Transverse colon (tissue), 4 donors: ENCODE measurements at regions not wholly inside any gene's neighbourhood (a gene's known extent, or its start where the extent isn't known, plus 50 kb on each side); places are given as distances from the start of the nearest gene placed in this dataset.

Experiments
- DNase-seq: peaks from one replicate; pipeline ENCODE4 v3.0.0-alpha.2; 2019
- H3K27ac ChIP-seq, 4 donors: fragments of 200-600 bp; sonication (generic); 2 replicates each; pipeline ENCODE4 v1.5.1; 2016 to 2018; ENCODE audit warnings: inconsistent platforms in 4 of 4
- H3K27me3 ChIP-seq: fragments of 200-600 bp; sonication (generic); 2 replicates; pipeline ENCODE4 v1.5.1; 2017; ENCODE audit warnings: inconsistent platforms
- H3K36me3 ChIP-seq, 4 donors: fragments of 200-600 bp; sonication (generic); 2 replicates each; pipeline ENCODE4 v1.5.1; 2017 to 2019; ENCODE audit warnings: inconsistent platforms in 4 of 4
- H3K4me1 ChIP-seq, 4 donors: fragments of 200-600 bp; sonication (generic); 2 replicates each; pipeline ENCODE4 v1.5.1; 2017 to 2020; ENCODE audit warnings: inconsistent platforms in 4 of 4
- H3K4me3 ChIP-seq, 4 donors: fragments of 200-600 bp; sonication (generic); 1 replicate in 1 of 4; 2 replicates in 3 of 4; pipeline versions ENCODE4 v1.5.1 to v1.6.1; 2017 to 2019; ENCODE audit warnings: inconsistent platforms in 4 of 4
- H3K9me3 ChIP-seq, 2 donors: fragments of 200-600 bp; sonication (generic); 2 replicates each; pipeline ENCODE4 v1.5.1; 2017 to 2019; ENCODE audit warnings: inconsistent platforms in 2 of 2
- CTCF ChIP-seq, 5 experiments: fragments of 200-600 bp in 3 of 5; fragments of 450-650 bp in 2 of 5; sonication (generic) in 3 of 5; IDR thresholded peaks; 1 replicate in 2 of 5; 2 replicates in 3 of 5; pipeline ENCODE4 v1.5.1; 2016 to 2017; ENCODE audit warnings: antibody characterized with exemption in 5 of 5, inconsistent platforms in 3 of 5, mild to moderate bottlenecking in 2 of 5, moderate library complexity in 1 of 5
- EP300 ChIP-seq: sonication (generic); formaldehyde crosslinking; IDR thresholded peaks from one replicate; pipeline ENCODE4 v1.6.1; 2017; ENCODE audit warnings: antibody characterized with exemption, low read depth
- POLR2A ChIP-seq: fragments of 450-650 bp; IDR thresholded peaks from one replicate; pipeline ENCODE4 v1.6.1; 2016; ENCODE audit warnings: antibody characterized with exemption, mild to moderate bottlenecking, moderate library complexity
- POLR2AphosphoS5 ChIP-seq, 3 donors: sonication (generic); formaldehyde crosslinking; IDR thresholded peaks; one replicate each; pipeline ENCODE4 v1.6.1; 2016; ENCODE audit warnings: antibody characterized with exemption in 3 of 3
- WGBS, 2 donors: methylation state at CpG; one replicate each; pipeline ENCODE4 v1.1.5; 2018; ENCODE audit warnings: low coverage in 1 of 2; 5-methylcytosine and 5-hydroxymethylcytosine counted together
- in situ Hi-C, 4 donors: fragments of 200-750 bp; cut with MboI; loops; one replicate each; pipeline versions ENCODE4 v1.15.0 to v1.15.1; 2017; ENCODE audit warnings: low sequenced_read_pairs in 3 of 4, low pct_ligation_motif_present in 1 of 4, low pct_unique_long_range_greater_than_20kb in 1 of 4
- intact Hi-C: fragments of 100-400 bp; cut with DNase I; formaldehyde crosslinking; loops from one replicate; pipeline ENCODE4 v1.15.1; 2023; ENCODE audit warnings: low total_unique reads

- DNase-seq, result no peak
- H3K4me3 ChIP-seq, result no peak overlapping the region
- no peaks in the 10 kb centered on the region for H3K27me3 ChIP-seq
- no peak for TF ChIP-seq CTCF (IDR thresholded peaks at IDR 0.05)
- no peak for TF ChIP-seq EP300
- no peak for TF ChIP-seq POLR2A
- TF ChIP-seq POLR2AphosphoS5 (IDR thresholded peaks at IDR 0.05), result no peak
- H3K36me3 ChIP-seq, result no peaks in the 10 kb centered on the region
- in situ Hi-C loops (no loop called here), intact Hi-C loops (no loop called here)
- no peak overlapping the region for H3K27ac ChIP-seq
- no peaks in the 10 kb centered on the region for H3K4me1 ChIP-seq
- WGBS, 2 donors, result 69% methylated on average over 11 of the region's 14 CpGs; no CpG with 5 or more reads in 1 of the 2 donors
- H3K9me3 ChIP-seq, result no peaks in the 10 kb centered on the region
Observed at GRCh38 chr10:131689016-131689415, 211.8 kb upstream of the PPP2R2D start.

GRCh38 chr10:131689486-131689885 lies 211.3 kb upstream of the PPP2R2D start:
- Histone ChIP-seq H3K4me3 (no peak overlapping the region), H3K9me3 (no peaks in the 10 kb centered on the region), H3K36me3 (no peaks in the 10 kb centered on the region), H3K27ac (no peak overlapping the region), H3K4me1 (no peaks in the 10 kb centered on the region), H3K27me3 (no peaks in the 10 kb centered on the region)
- intact Hi-C loops (no loop called here), in situ Hi-C loops (no loop called here)
- TF ChIP-seq POLR2AphosphoS5 (IDR thresholded peaks at IDR 0.05) (no peak), POLR2A (no peak), EP300 (no peak), CTCF (IDR thresholded peaks at IDR 0.05) (no peak)
- DNase-seq, result no peak
- WGBS, 2 donors, result 86% methylated on average over 20 of the region's 20 CpGs; no CpG with 5 or more reads in 1 of the 2 donors

- in situ Hi-C loops, result no loop called here
- Histone ChIP-seq H3K9me3 (no peaks in the 10 kb centered on the region), H3K4me3 (no peak overlapping the region), H3K36me3 (no peaks in the 10 kb centered on the region), H3K27me3 (no peaks in the 10 kb centered on the region), H3K27ac (no peak overlapping the region), H3K4me1 (no peaks in the 10 kb centered on the region)
- DNase-seq, result no peak
- WGBS, 2 donors, result 68 to 82% methylated on average over 9 to 15 of the region's 15 CpGs
- intact Hi-C loops, result no loop called here
- no peak for TF ChIP-seq EP300
- no peak for TF ChIP-seq CTCF (IDR thresholded peaks at IDR 0.05)
- TF ChIP-seq POLR2A, result no peak
- TF ChIP-seq POLR2AphosphoS5 (IDR thresholded peaks at IDR 0.05), result no peak
Observed at GRCh38 chr10:131689954-131690757, 210.7 kb upstream of the PPP2R2D start.

- no peak for DNase-seq
- Histone ChIP-seq H3K4me3 (no peak overlapping the region), H3K36me3 (no peaks in the 10 kb centered on the region), H3K9me3 (no peaks in the 10 kb centered on the region), H3K4me1 (no peaks in the 10 kb centered on the region), H3K27me3 (no peaks in the 10 kb centered on the region), H3K27ac (no peak overlapping the region)
- TF ChIP-seq CTCF (IDR thresholded peaks at IDR 0.05) (no peak), POLR2AphosphoS5 (IDR thresholded peaks at IDR 0.05) (no peak), POLR2A (no peak), EP300 (no peak)
- in situ Hi-C loops, result no loop called here
- intact Hi-C loops, result no loop called here
- 84% methylated on average over 14 of the region's 14 CpGs; no CpG with 5 or more reads in 1 of the 2 donors for WGBS, 2 donors
Observed at GRCh38 chr10:131690805-131691239, 210.0 kb upstream of the PPP2R2D start.
